GM23338 (cell line): ENCODE measurements at regions not wholly inside any gene's neighbourhood (a gene's known extent, or its start where the extent isn't known, plus 50 kb on each side); places are given as distances from the start of the nearest gene placed in this dataset.

ENCODE experiments used
- ATAC-seq: fragments of 200-7000 bp; cut with Tn5 transposase; 3 replicates; pipeline ENCODE4 v1.9.1; 2020
- DNase-seq: peaks from one replicate; pipeline ENCODE4 v3.0.0-alpha.2; 2015; ENCODE audit warnings: low spot score
- H2AFZ ChIP-seq: fragments of 200-600 bp; sonication (generic); 2 replicates; pipeline ENCODE4 v1.8.0; 2016; ENCODE audit warnings: antibody characterized with exemption, mild to moderate bottlenecking, moderate library complexity
- H3F3A ChIP-seq: fragments of 200-600 bp; sonication (generic); replicated peaks from 2 replicates; pipeline ENCODE4 v1.8.0; 2017; ENCODE audit warnings: antibody characterized with exemption, mixed run types, low read depth
- H3K27ac ChIP-seq: fragments of 200-600 bp; sonication (generic); 2 replicates; pipeline ENCODE4 v1.6.1; 2016; ENCODE audit warnings: low read depth
- H3K27me3 ChIP-seq: fragments of 200-600 bp; sonication (generic); 2 replicates; pipeline ENCODE4 v1.8.0; 2016; ENCODE audit warnings: mild to moderate bottlenecking, mixed run types, moderate library complexity; ENCODE audit not compliant: insufficient read depth
- H3K36me3 ChIP-seq: fragments of 200-600 bp; sonication (generic); 2 replicates; pipeline ENCODE4 v1.8.0; 2016; ENCODE audit warnings: mild to moderate bottlenecking; ENCODE audit not compliant: insufficient read depth
- H3K4me1 ChIP-seq: fragments of 200-600 bp; sonication (generic); 2 replicates; pipeline ENCODE4 v1.8.0; 2016; ENCODE audit warnings: mild to moderate bottlenecking, moderate library complexity; ENCODE audit not compliant: insufficient read depth
- H3K4me2 ChIP-seq: fragments of 200-600 bp; sonication (generic); 2 replicates; pipeline ENCODE4 v1.7.1; 2017; ENCODE audit warnings: mixed run types
- H3K4me3 ChIP-seq: fragments of 200-600 bp; sonication (generic); 2 replicates; pipeline ENCODE4 v1.6.1; 2016; ENCODE audit warnings: mixed run types
- H3K79me2 ChIP-seq: fragments of 200-600 bp; sonication (generic); replicated peaks from 2 replicates; pipeline ENCODE4 v1.8.0; 2017; ENCODE audit warnings: mild to moderate bottlenecking; ENCODE audit not compliant: insufficient read depth
- H3K9me2 ChIP-seq: fragments of 200-600 bp; sonication (generic); 2 replicates; pipeline ENCODE4 v1.8.0; 2017; ENCODE audit not compliant: insufficient read depth
- H4K20me1 ChIP-seq: fragments of 200-600 bp; sonication (generic); replicated peaks from 2 replicates; pipeline ENCODE4 v1.8.0; 2017; ENCODE audit warnings: mild to moderate bottlenecking; ENCODE audit not compliant: insufficient read depth
- H3K27ac Mint-ChIP-seq: 2 replicates; pipeline ENCODE4 v1.8.0; 2020; ENCODE audit warnings: inconsistent platforms, mild to moderate bottlenecking, moderate library complexity, mixed read lengths
- H3K27me3 Mint-ChIP-seq: 3 replicates; pipeline ENCODE4 v1.8.0; 2022; ENCODE audit warnings: low read depth, mild to moderate bottlenecking, moderate library complexity, mixed read lengths, inconsistent platforms; ENCODE audit not compliant: insufficient read depth, poor library complexity
- H3K36me3 Mint-ChIP-seq: 3 replicates; pipeline ENCODE4 v1.8.0; 2021; ENCODE audit warnings: low read depth, mild to moderate bottlenecking, inconsistent platforms, moderate library complexity, mixed read lengths
- H3K4me1 Mint-ChIP-seq: 3 replicates; pipeline ENCODE4 v1.8.0; 2020; ENCODE audit warnings: mild to moderate bottlenecking, inconsistent platforms, mixed read lengths
- H3K4me3 Mint-ChIP-seq: 3 replicates; pipeline ENCODE4 v1.8.0; 2021; ENCODE audit warnings: moderate library complexity, mild to moderate bottlenecking, inconsistent platforms, mixed read lengths
- H3K9me3 Mint-ChIP-seq: 3 replicates; pipeline ENCODE4 v1.8.0; 2020; ENCODE audit warnings: moderate library complexity, mild to moderate bottlenecking, inconsistent platforms, mixed read lengths
- EZH2 ChIP-seq: fragments of 200-600 bp; sonication (generic); IDR thresholded peaks from one replicate; pipeline ENCODE4 v1.8.0; 2017; ENCODE audit warnings: antibody characterized with exemption, mild to moderate bottlenecking, low read depth; ENCODE audit not compliant: unreplicated experiment
- EZH2phosphoT487 ChIP-seq: fragments of 200-600 bp; sonication (generic); IDR thresholded peaks from one replicate; pipeline ENCODE4 v1.8.1; 2018; ENCODE audit warnings: antibody characterized with exemption; ENCODE audit not compliant: unreplicated experiment
- POLR2AphosphoS5 ChIP-seq: IDR thresholded peaks from 2 replicates; pipeline ENCODE4 v1.6.1; 2016; ENCODE audit warnings: antibody characterized with exemption, low read depth
- TF ChIP-seq, protein P1 (sequence below): fragments of 250-450 bp; sonication (Bioruptor Pico); IDR thresholded peaks from 2 replicates; pipeline ENCODE4 v1.5.0; 2020; ENCODE audit warnings: mild to moderate bottlenecking, moderate library complexity
- TF ChIP-seq, protein P2 (sequence below): IDR thresholded peaks from 2 replicates; pipeline ENCODE4 v1.6.1; 2016; ENCODE audit warnings: antibody characterized with exemption
- TF ChIP-seq, protein P3 (sequence below): IDR thresholded peaks from one replicate; pipeline ENCODE4 v1.6.1; 2018; ENCODE audit warnings: antibody characterized with exemption; ENCODE audit not compliant: unreplicated experiment
- TF ChIP-seq, protein P4 (sequence below), 2 experiments: fragments of 200-600 bp in 1 of 2; sonication (generic) in 1 of 2; conservative IDR thresholded peaks; 2 replicates each; pipeline versions ENCODE4 v1.5.1 to v1.6.1; 2016 to 2017; ENCODE audit warnings: antibody characterized with exemption in 2 of 2, low read depth in 2 of 2, mild to moderate bottlenecking in 2 of 2, moderate library complexity in 1 of 2

DNA sequence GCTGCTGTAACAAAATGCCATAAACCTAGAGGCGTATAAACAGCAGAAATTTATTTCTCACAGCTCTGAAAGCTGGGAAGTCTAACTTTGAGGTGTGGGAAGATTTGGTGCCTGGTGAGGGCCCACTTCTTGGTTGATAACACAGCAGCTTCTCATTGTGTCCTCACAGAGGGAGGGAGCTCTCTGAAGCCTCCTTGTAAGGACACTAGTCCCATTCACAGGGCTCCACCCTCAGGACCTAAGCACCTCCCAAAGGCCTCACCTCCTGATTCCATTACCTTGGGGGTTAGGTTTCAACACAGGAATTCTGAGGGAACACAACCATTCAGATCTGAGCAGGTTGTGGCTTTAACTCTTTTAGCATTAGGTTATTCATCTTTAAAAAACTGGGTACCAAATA lies 380.3 kb upstream of the ATP10A start:
- Mint-ChIP-seq H3K27ac (peak overlapping the region; percentile 87), H3K36me3 (peaks cover 21% of the 10 kb centered on the region), H3K4me3 (no peak overlapping the region), H3K27me3 (peaks cover 3% of the 10 kb centered on the region), H3K4me1 (peaks cover 20% of the 10 kb centered on the region), H3K9me3 (peaks cover 25% of the 10 kb centered on the region)
- TF ChIP-seq POLR2AphosphoS5 (peak; percentile 42), EZH2 (no peak)
- TF ChIP-seq, protein P1, sequence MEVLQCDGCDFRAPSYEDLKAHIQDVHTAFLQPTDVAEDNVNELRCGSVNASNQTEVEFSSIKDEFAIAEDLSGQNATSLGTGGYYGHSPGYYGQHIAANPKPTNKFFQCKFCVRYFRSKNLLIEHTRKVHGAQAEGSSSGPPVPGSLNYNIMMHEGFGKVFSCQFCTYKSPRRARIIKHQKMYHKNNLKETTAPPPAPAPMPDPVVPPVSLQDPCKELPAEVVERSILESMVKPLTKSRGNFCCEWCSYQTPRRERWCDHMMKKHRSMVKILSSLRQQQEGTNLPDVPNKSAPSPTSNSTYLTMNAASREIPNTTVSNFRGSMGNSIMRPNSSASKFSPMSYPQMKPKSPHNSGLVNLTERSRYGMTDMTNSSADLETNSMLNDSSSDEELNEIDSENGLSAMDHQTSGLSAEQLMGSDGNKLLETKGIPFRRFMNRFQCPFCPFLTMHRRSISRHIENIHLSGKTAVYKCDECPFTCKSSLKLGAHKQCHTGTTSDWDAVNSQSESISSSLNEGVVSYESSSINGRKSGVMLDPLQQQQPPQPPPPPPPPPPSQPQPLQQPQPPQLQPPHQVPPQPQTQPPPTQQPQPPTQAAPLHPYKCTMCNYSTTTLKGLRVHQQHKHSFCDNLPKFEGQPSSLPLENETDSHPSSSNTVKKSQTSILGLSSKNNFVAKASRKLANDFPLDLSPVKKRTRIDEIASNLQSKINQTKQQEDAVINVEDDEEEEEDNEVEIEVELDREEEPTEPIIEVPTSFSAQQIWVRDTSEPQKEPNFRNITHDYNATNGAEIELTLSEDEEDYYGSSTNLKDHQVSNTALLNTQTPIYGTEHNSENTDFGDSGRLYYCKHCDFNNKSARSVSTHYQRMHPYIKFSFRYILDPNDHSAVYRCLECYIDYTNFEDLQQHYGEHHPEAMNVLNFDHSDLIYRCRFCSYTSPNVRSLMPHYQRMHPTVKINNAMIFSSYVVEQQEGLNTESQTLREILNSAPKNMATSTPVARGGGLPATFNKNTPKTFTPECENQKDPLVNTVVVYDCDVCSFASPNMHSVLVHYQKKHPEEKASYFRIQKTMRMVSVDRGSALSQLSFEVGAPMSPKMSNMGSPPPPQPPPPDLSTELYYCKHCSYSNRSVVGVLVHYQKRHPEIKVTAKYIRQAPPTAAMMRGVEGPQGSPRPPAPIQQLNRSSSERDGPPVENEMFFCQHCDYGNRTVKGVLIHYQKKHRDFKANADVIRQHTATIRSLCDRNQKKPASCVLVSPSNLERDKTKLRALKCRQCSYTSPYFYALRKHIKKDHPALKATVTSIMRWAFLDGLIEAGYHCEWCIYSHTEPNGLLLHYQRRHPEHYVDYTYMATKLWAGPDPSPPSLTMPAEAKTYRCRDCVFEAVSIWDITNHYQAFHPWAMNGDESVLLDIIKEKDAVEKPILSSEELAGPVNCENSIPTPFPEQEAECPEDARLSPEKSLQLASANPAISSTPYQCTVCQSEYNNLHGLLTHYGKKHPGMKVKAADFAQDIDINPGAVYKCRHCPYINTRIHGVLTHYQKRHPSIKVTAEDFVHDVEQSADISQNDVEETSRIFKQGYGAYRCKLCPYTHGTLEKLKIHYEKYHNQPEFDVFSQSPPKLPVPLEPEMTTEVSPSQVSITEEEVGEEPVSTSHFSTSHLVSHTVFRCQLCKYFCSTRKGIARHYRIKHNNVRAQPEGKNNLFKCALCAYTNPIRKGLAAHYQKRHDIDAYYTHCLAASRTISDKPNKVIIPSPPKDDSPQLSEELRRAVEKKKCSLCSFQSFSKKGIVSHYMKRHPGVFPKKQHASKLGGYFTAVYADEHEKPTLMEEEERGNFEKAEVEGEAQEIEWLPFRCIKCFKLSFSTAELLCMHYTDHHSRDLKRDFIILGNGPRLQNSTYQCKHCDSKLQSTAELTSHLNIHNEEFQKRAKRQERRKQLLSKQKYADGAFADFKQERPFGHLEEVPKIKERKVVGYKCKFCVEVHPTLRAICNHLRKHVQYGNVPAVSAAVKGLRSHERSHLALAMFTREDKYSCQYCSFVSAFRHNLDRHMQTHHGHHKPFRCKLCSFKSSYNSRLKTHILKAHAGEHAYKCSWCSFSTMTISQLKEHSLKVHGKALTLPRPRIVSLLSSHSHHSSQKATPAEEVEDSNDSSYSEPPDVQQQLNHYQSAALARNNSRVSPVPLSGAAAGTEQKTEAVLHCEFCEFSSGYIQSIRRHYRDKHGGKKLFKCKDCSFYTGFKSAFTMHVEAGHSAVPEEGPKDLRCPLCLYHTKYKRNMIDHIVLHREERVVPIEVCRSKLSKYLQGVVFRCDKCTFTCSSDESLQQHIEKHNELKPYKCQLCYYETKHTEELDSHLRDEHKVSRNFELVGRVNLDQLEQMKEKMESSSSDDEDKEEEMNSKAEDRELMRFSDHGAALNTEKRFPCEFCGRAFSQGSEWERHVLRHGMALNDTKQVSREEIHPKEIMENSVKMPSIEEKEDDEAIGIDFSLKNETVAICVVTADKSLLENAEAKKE (CRISPR knock-in tag): peak; percentile 57; the same call in 1 of the 2 replicates
- H2AFZ ChIP-seq: no peak overlapping the region
- peak overlapping the region; percentile 90 for H3K27ac ChIP-seq
- H3K79me2 ChIP-seq: no peaks in the 10 kb centered on the region
- H3K4me2 ChIP-seq: peak overlapping the region; percentile 7; the same call in 1 of the 2 replicates
- DNase-seq (peak; percentile 82), ATAC-seq (peak; percentile 88)
- no peaks in the 10 kb centered on the region for H3K36me3 ChIP-seq
- H3K9me2 ChIP-seq: 0 out of 2 replicates have a peak, but pooled peaks cover 15% of the 10 kb centered on the region
- H3K27me3 ChIP-seq: no peaks in the 10 kb centered on the region
- H4K20me1 ChIP-seq: no peaks in the 10 kb centered on the region
- H3K4me3 ChIP-seq: no peak overlapping the region
- H3F3A ChIP-seq: peaks cover 10% of the 10 kb centered on the region; the same call in 1 of the 2 replicates
- H3K4me1 ChIP-seq: peaks cover 11% of the 10 kb centered on the region

DNA sequence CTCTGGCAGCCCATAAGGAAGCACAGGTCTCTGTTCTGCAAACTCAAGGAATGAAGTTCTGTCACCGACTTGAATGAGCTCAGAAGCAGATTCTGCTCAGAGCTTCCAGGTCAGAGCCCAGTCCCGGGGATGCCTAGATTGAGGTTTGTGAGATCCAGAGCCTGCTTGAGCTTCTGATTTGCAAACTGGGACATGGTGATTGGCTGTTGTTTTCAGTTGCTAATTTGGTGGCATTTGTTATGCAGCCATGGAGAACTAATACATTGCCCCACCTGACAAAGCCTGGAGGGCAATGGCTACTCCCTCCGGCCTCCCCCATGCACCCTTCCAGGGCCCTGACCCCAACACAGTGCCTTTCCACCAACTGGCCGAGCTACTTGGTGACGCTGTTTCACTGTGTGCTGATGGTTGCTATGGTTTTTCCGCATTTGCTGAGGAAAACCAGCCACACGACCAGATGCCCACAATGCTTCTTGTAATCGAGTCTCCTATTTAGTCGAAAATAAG lies 379.5 kb upstream of the ATP10A start:
- H4K20me1 ChIP-seq: no peaks in the 10 kb centered on the region
- H3K9me2 ChIP-seq: peaks cover 16% of the 10 kb centered on the region; the same call in 1 of the 2 replicates
- Mint-ChIP-seq H3K9me3 (peaks cover 25% of the 10 kb centered on the region), H3K27me3 (peaks cover 5% of the 10 kb centered on the region), H3K4me1 (peaks cover 20% of the 10 kb centered on the region), H3K36me3 (peaks cover 21% of the 10 kb centered on the region), H3K4me3 (no peak overlapping the region), H3K27ac (peak overlapping the region; percentile 87)
- H3K4me2 ChIP-seq: peak overlapping the region; percentile 52
- H3K27ac ChIP-seq: peak overlapping the region; percentile 90
- no peaks in the 10 kb centered on the region for H3K36me3 ChIP-seq
- no peak overlapping the region for H2AFZ ChIP-seq
- ATAC-seq (peak; percentile 95), DNase-seq (peak; percentile 81)
- peaks cover 11% of the 10 kb centered on the region for H3K4me1 ChIP-seq
- H3K79me2 ChIP-seq: no peaks in the 10 kb centered on the region
- peaks cover 10% of the 10 kb centered on the region; the same call in 1 of the 2 replicates for H3F3A ChIP-seq
- H3K4me3 ChIP-seq: no peak overlapping the region
- no peaks in the 10 kb centered on the region for H3K27me3 ChIP-seq
- TF ChIP-seq, protein P2, sequence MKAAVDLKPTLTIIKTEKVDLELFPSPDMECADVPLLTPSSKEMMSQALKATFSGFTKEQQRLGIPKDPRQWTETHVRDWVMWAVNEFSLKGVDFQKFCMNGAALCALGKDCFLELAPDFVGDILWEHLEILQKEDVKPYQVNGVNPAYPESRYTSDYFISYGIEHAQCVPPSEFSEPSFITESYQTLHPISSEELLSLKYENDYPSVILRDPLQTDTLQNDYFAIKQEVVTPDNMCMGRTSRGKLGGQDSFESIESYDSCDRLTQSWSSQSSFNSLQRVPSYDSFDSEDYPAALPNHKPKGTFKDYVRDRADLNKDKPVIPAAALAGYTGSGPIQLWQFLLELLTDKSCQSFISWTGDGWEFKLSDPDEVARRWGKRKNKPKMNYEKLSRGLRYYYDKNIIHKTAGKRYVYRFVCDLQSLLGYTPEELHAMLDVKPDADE: no peak
- TF ChIP-seq, protein P3, sequence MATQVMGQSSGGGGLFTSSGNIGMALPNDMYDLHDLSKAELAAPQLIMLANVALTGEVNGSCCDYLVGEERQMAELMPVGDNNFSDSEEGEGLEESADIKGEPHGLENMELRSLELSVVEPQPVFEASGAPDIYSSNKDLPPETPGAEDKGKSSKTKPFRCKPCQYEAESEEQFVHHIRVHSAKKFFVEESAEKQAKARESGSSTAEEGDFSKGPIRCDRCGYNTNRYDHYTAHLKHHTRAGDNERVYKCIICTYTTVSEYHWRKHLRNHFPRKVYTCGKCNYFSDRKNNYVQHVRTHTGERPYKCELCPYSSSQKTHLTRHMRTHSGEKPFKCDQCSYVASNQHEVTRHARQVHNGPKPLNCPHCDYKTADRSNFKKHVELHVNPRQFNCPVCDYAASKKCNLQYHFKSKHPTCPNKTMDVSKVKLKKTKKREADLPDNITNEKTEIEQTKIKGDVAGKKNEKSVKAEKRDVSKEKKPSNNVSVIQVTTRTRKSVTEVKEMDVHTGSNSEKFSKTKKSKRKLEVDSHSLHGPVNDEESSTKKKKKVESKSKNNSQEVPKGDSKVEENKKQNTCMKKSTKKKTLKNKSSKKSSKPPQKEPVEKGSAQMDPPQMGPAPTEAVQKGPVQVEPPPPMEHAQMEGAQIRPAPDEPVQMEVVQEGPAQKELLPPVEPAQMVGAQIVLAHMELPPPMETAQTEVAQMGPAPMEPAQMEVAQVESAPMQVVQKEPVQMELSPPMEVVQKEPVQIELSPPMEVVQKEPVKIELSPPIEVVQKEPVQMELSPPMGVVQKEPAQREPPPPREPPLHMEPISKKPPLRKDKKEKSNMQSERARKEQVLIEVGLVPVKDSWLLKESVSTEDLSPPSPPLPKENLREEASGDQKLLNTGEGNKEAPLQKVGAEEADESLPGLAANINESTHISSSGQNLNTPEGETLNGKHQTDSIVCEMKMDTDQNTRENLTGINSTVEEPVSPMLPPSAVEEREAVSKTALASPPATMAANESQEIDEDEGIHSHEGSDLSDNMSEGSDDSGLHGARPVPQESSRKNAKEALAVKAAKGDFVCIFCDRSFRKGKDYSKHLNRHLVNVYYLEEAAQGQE: no peak
- TF ChIP-seq EZH2phosphoT487 (no peak), EZH2 (no peak)
- TF ChIP-seq, protein P4, sequence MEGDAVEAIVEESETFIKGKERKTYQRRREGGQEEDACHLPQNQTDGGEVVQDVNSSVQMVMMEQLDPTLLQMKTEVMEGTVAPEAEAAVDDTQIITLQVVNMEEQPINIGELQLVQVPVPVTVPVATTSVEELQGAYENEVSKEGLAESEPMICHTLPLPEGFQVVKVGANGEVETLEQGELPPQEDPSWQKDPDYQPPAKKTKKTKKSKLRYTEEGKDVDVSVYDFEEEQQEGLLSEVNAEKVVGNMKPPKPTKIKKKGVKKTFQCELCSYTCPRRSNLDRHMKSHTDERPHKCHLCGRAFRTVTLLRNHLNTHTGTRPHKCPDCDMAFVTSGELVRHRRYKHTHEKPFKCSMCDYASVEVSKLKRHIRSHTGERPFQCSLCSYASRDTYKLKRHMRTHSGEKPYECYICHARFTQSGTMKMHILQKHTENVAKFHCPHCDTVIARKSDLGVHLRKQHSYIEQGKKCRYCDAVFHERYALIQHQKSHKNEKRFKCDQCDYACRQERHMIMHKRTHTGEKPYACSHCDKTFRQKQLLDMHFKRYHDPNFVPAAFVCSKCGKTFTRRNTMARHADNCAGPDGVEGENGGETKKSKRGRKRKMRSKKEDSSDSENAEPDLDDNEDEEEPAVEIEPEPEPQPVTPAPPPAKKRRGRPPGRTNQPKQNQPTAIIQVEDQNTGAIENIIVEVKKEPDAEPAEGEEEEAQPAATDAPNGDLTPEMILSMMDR (conservative IDR thresholded peaks at IDR 0.05; ENCODE audit: low read depth in 2 of 2): 0 out of 4 replicates have a peak, but pooled peaks of 1 of the 2 experiments have one; percentile 23
